Hepatic stellate cell (primary cell): ENCODE measurements at regions not wholly inside any gene's neighbourhood (a gene's known extent, or its start where the extent isn't known, plus 50 kb on each side); places are given as distances from the start of the nearest gene placed in this dataset.
"Not testable (repeated sequence)": the region's sequence is repeated elsewhere in the genome, so short reads cannot be mapped to it uniquely, and the experiment has no call there.

Source experiments
- DNase-seq: peaks from one replicate; pipeline ENCODE4 v3.0.0; 2011; ENCODE audit warnings: low spot score

GRCh38 chr2:7763418-7763817 is 846.2 kb downstream of the RNF144A start:
- not testable (repeated sequence) for DNase-seq

DNA sequence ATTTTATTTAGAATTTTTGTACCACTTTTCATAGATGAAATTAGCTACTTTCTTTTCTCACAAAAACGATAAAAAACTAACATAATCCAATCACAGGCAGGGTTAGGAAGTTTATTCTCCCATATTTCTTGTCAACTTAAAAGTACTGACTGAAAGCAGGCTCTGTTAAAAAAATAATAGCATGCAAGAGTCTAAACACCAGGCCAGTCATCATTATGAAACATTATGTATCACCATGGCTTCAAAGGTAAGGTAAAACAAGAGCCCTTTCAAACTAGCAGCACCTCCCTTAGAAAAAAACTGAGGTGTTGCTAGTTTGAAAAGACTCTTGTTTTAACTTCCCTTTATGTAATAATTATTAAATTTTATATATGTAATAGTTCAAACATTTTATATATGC is 848.0 kb downstream of the RNF144A start:
- DNase-seq = no peak

GRCh38 chr2:7766088-7766722 is 849.0 kb downstream of the RNF144A start:
- no peak for DNase-seq

- no peak for DNase-seq
Observed at GRCh38 chr2:7766978-7767565, 849.9 kb downstream of the RNF144A start.

DNA sequence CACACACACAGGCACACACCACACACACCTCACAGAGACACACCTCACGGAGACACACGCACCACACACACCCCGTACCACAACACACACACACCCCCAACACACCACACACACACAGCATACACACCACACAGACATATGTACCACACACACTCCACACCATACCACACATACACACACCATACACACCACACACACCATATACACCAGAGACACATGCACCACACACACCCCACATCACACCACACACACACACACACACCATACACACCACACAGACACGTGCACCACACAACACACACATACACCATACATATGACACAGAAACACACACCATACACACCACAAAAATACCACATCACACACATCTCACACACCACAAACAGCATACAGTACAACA is 850.7 kb downstream of the RNF144A start:
- no peak for DNase-seq

GRCh38 chr2:7771781-7772180 is 854.6 kb downstream of the RNF144A start:
- no peak for DNase-seq

DNA sequence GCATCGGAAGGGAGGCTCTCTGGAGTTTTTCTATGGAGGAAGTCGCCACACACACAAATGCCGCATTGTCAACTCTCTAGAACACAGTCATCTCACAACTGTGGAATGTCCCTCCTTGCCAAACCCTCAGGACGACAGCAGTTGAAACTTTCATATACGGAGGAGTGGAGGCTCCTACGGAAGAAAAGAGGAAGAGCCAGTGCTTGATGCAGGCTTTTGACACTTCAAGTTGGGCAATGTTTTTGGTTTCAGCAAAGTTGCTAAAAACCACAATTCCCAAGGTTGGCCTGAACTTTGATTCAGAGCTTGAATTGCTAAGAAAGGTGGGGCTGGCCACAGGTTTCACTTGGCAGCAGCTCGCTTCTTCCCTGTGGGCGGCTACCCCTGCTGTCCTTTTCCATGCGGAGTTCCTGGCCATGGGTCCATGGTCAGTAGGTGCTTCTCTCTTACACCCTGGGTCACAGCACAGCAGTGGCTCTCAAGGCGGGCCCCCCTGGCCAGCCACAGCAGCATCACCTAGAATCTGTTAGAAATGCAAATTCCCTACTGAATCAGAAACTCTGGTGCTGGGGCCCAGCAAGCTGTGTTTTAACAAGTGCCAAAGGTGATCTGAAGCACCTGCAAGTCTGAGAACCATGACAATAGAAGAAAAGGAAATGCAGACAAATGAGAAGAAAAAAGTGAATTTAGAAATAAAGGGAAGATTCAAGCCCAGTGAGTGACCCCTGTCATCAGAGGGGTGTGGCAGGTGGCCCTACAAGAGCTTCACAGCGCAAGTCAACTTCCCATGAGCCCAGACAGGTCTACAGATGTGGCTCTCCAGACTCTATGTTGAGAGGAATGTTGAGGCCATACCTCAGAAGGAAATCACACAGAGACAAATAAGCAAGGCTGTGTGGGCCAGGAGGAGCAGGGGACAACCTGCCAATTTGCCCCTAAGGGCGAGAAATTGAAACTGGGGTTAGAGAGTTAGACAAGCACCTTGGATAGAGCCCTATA is 856.4 kb downstream of the RNF144A start:
- DNase-seq = no peak

DNA sequence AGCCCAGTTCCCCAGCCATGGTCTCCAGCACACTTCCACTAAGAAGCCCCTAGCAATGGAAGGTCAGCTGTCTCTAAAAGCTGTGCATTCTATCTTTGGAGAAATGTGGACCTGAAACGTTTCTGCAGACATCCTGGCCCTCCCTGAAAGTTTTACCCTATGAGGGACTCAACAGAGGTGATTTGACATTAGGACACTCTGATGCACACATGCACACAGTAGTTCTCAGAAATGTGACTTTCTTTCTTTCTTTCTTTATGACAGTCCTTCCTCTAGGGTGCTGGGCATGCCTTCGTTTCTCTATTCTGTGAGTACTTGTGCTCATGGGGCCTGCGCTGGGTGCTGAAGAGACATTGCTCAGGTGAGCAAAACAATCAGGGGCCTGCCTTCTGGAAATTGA is 857.3 kb downstream of the RNF144A start:
- DNase-seq = no peak

- no peak for DNase-seq
Observed at GRCh38 chr2:7777668-7778067, 860.5 kb downstream of the RNF144A start.

DNA sequence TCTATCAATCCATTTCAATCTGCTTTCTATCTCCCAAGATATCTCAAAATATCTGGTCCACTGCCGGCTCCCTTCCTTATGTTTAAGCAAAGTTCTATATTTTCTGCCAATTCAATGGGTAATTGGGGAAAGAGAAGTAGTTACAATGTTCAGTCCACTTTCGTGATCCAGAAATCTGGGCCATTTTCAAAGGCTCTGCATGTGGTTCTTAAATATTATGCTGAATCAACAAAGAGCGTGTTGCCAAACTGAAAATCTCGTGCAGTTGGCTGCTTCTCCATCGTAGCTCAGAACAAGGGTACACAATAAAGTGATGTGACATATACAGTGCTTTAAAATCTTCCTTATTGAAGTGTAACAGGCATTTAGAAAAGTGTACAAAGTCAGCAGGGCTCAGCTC is 863.1 kb downstream of the RNF144A start:
- DNase-seq = no peak

DNA sequence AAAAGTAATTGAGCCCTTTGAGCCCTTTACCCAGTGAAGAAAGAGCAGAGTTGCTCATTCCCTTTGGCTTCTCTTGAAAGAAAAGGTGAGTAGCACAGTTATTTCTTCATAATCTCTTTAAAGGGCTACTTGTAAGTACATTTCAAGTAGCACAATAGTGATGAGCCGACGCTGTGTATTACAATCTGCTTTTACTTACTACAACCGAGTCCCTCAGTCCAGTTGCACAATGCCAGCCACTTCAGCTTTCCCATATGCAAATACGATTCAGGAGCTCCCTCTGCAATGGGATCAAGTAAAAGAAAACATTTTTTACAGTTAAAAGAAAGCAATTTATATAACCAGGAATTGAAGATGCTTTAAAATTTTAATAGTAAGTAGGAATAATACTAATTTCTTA is 868.5 kb downstream of the RNF144A start:
- no peak for DNase-seq

GRCh38 chr2:7788736-7789135 is 871.5 kb downstream of the RNF144A start:
- DNase-seq = no peak

DNA sequence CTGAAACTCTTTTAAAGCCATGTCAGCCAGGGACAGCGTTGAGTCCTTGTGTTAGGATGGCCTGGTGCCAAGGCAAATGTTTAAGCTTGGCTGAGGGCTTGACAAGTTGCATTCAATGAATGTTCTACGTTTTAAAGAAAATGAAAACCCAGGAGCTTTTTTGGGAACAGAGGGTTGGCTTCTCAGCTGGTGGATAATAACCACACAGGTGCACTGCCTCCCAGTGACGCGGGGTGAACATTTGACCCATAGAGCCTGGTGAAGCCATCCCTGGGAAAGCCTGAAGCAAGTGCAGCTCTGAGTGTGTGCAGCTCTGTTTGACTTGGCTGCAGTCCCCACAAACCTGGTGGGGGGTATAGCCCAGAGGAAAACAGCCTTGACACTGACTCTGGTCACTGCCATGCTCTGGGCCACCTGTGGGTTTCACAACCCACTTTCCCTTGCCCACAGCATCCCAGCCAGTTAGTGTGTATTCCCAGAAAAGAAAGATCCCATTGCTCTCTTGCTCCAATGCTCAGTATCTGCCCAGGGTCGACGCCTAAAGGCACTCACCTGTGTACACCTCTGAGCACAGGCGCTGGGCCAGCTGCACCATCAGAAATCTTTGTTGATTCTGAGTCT is 874.9 kb downstream of the RNF144A start:
- no peak for DNase-seq

DNA sequence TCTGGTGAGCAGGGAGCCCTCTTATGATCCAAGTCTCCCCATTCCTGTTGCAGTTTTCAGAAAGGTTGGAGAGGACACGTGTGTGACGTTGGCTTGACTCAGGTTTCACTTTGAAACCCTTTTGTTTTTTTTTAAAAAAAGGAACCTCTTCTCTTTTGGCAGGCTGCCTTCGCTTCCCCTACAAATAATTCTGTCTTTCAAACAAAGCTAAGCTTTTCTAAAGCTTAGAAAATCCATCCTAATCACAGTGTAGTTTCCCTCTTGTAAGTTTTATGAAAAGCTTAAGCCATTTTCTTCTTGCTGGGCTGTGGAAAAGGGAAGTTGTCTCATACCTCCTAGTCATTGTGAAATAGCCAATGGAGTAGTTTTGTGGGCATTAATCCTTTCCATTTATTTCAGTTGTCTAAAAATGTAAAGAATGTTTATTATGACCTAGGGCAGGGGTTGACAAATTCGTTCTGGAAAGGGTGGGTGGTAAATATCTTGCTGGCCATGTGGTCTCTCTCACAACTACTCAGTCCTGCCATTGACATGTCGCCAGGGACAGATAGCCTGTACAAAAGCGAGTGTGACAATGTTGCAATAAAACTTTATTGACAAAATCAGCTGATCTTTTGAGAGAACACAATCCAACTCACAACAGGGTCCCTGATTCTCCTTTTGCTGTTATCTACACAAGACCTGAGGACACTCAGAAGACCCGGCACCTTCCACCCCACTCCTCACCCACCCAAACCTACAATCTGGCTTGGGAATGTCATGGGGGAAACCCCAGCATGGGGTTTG is 878.8 kb downstream of the RNF144A start:
- no peak for DNase-seq

DNA sequence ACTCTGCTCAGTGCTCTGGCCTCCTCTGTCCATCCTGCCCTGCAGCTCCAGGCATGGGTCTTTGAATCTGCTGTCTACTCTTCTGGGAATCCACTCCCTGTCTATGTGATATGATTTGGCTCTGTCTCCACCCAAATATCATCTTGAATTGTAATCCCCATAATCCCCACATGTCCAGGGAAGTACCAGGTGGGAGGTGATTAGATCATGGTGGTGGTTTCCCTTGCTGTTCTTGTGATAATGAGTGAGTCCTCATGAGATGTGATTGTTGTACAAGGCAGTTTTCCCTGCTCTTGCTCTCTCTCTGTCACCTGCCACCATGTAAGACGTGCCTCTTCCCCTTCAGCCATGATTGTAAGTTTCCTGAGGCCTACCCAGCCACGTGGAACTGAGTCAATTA is 881.8 kb upstream of the ID2 start:
- no peak for DNase-seq

- no peak for DNase-seq
Observed at GRCh38 chr2:7801212-7801611, 880.6 kb upstream of the ID2 start.

DNA sequence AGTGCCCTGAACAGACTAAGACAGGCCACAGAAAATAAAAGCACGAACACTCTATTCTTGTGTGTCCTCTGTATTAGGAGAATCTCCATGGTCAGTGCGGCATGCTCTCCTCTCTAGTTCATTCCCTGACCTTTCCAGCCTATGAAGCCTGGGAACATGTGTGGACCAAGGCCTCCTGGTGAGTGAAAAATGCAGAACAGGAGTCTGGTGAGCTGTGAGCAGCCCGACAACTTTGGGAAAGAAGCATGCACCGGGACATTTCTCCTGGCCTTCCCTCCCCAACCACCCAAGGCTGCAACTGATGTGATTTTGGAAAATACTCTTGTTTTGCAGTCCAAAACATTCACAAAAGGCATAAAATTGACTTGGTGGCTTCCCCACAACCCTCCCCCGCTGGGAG is 878.3 kb upstream of the ID2 start:
- no peak for DNase-seq

DNA sequence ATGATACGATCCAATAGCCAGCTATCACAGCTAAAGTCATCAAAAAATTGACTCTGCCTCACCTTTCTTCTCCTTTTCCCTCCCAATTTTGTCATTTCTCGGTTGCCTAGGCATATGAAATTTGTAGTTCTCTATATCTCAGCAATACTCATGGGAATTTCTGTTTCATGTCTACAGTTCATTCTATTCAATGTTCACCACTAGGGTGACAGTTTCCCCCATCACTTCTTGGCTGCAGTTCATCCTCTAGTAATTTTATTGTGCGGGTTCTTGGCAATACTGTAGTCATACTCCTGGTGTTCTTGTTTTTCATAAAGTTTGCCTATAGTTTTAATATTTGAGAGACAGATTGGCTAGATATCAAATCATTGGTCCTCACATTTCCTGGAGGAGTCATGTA is 872.2 kb upstream of the ID2 start:
- DNase-seq = no peak

DNA sequence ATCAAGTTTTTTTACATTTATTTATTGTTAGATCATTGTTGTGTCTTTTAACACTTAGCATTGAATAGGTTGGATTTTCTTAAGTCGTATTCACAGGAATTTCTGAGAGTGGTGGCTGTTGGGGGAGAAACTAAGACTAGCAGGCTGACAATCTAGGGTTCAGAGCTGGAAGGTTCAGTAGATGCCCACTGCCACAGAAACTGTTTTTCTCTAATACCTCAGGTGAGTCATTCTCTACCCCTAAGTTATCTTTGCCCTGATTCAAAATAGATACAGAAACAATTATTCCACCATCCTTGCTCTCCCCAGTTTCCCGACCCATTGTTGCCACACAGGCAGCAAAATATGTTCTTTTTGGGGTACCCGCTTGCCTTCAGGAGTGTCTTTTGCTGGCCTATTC is 870.8 kb upstream of the ID2 start:
- no peak for DNase-seq

- DNase-seq = peak; percentile 61
Observed at GRCh38 chr2:7812231-7812995, 869.4 kb upstream of the ID2 start.
